B cell (primary cell): ENCODE measurements at regions not wholly inside any gene's neighbourhood (a gene's known extent, or its start where the extent isn't known, plus 50 kb on each side); places are given as distances from the start of the nearest gene placed in this dataset.

ENCODE experiments used
- ATAC-seq: fragments of 200-7000 bp; cut with Tn5 transposase; one replicate; pipeline ENCODE4 v1.10.0; 2021; ENCODE audit warnings: low read depth, mild to moderate bottlenecking, moderate number of reproducible peaks, moderate library complexity
- CTCF ChIA-PET: fragments of 350-600 bp; sonication (Branson Sonifier 250); formaldehyde crosslinking; loops from one replicate; lab custom pipeline; 2021; ENCODE audit warnings: antibody characterized with exemption, inconsistent platforms; lab: Charles Lee
- POLR2A ChIA-PET: fragments of 350-600 bp; sonication (Branson Sonifier 250); formaldehyde crosslinking; loops from one replicate; lab custom pipeline; 2021; ENCODE audit warnings: antibody characterized with exemption; lab: Charles Lee
- DNase-seq: peaks from one replicate; pipeline ENCODE4 v3.0.0; 2013
- H2AFZ ChIP-seq: 2 replicates; pipeline ENCODE4 v1.6.1; 2012; ENCODE audit warnings: mild to moderate bottlenecking, low read depth, low read length; ENCODE audit not compliant: insufficient read depth, poor library complexity, severe bottlenecking
- H3K27ac ChIP-seq, 2 donors: 1 replicate in 1 of 2; 2 replicates in 1 of 2; pipeline ENCODE4 v1.5.1; 2012 to 2013; ENCODE audit warnings: low read length in 2 of 2, mild to moderate bottlenecking in 2 of 2, moderate library complexity in 1 of 2
- H3K27me3 ChIP-seq, 4 experiments: fragments of 200-600 bp in 1 of 4; sonication (generic) in 1 of 4; replicated peaks in 1 of 4; 1 replicate in 2 of 4; 2 replicates in 2 of 4; pipeline versions ENCODE4 v1.6.1 to v1.7.0; 2013 to 2016; ENCODE audit warnings: low read length in 3 of 4, mild to moderate bottlenecking in 2 of 4, mixed read lengths in 1 of 4, moderate library complexity in 1 of 4; ENCODE audit not compliant: insufficient read depth in 4 of 4, control insufficient read depth in 3 of 4; ENCODE audit errors: control extremely low read depth in 1 of 4
- H3K36me3 ChIP-seq, 2 experiments: replicated peaks in 1 of 2; 1 replicate in 1 of 2; 2 replicates in 1 of 2; pipeline versions ENCODE4 v1.6.1 to v1.7.1; 2013; ENCODE audit warnings: low read length in 1 of 2; ENCODE audit not compliant: insufficient read depth in 2 of 2, control insufficient read depth in 1 of 2; ENCODE audit errors: control extremely low read depth in 1 of 2, extremely low read depth in 1 of 2
- H3K4me1 ChIP-seq, 2 donors: fragments of 200-600 bp in 1 of 2; sonication (generic) in 1 of 2; 1 replicate in 1 of 2; 2 replicates in 1 of 2; pipeline versions ENCODE4 v1.5.1 to v1.6.1; 2013 to 2017; ENCODE audit warnings: low read length in 2 of 2; ENCODE audit not compliant: control insufficient read depth in 2 of 2, insufficient read depth in 2 of 2
- H3K4me2 ChIP-seq: replicated peaks from 2 replicates; pipeline ENCODE3; 2012; ENCODE audit warnings: mild to moderate bottlenecking, low read depth, low read length; ENCODE audit not compliant: poor library complexity, severe bottlenecking
- H3K4me3 ChIP-seq, 5 experiments: fragments of 200-600 bp in 1 of 5; sonication (generic) in 1 of 5; 1 replicate in 3 of 5; 2 replicates in 2 of 5; pipeline versions ENCODE4 v1.5.1 to v1.7.0; 2011 to 2016; ENCODE audit warnings: low read length in 4 of 5, mild to moderate bottlenecking in 4 of 5, low read depth in 2 of 5, control low read depth in 1 of 5, moderate library complexity in 1 of 5; ENCODE audit not compliant: insufficient read depth in 1 of 5; ENCODE audit errors: control extremely low read depth in 1 of 5, extremely low read depth in 1 of 5
- H3K79me2 ChIP-seq: fragments of 200-600 bp; sonication (generic); one replicate; pipeline ENCODE4 v1.6.0; 2016; ENCODE audit warnings: low read length; ENCODE audit not compliant: control insufficient read depth, insufficient read depth
- H3K9ac ChIP-seq: fragments of 200-600 bp; sonication (generic); 2 replicates; pipeline ENCODE4 v1.6.1; 2017; ENCODE audit warnings: mild to moderate bottlenecking, low read length, moderate library complexity
- H3K9me3 ChIP-seq, 3 donors: one replicate each; pipeline versions ENCODE4 v1.6.1 to v1.7.1; 2013; ENCODE audit warnings: low read length in 2 of 3; ENCODE audit not compliant: control insufficient read depth in 2 of 3, insufficient read depth in 1 of 3; ENCODE audit errors: control extremely low read depth in 1 of 3
- H4K20me1 ChIP-seq: 2 replicates; pipeline ENCODE4 v1.6.0; 2012; ENCODE audit warnings: mild to moderate bottlenecking, low read length; ENCODE audit not compliant: insufficient read depth, control insufficient read depth, poor library complexity, severe bottlenecking
- H3K27ac Mint-ChIP-seq: one replicate; pipeline ENCODE4 v1.8.0; 2021; ENCODE audit warnings: mixed read lengths
- H3K27me3 Mint-ChIP-seq: one replicate; pipeline ENCODE4 v1.8.0; 2021; ENCODE audit warnings: mixed read lengths
- H3K4me1 Mint-ChIP-seq: one replicate; pipeline ENCODE4 v1.8.0; 2021; ENCODE audit warnings: mixed read lengths
- H3K4me3 Mint-ChIP-seq: one replicate; pipeline ENCODE4 v1.8.0; 2021; ENCODE audit warnings: mixed read lengths
- H3K9me3 Mint-ChIP-seq: one replicate; pipeline ENCODE4 v1.8.0; 2022; ENCODE audit warnings: mixed read lengths; ENCODE audit not compliant: insufficient read depth
- EZH2 ChIP-seq: IDR thresholded peaks from 2 replicates; pipeline ENCODE4 v1.6.1; 2012; ENCODE audit warnings: borderline replicate concordance, low read depth, mild to moderate bottlenecking, moderate library complexity, low read length; ENCODE audit not compliant: insufficient read depth, poor library complexity, severe bottlenecking
- WGBS: methylation state at CpG from one replicate; pipeline ENCODE4 v1.1.5; 2013; ENCODE audit warnings: missing lambda C conversion rate; ENCODE audit not compliant: insufficient coverage; 5-methylcytosine and 5-hydroxymethylcytosine counted together
- intact Hi-C: fragments of 100-400 bp; cut with micrococcal nuclease; formaldehyde crosslinking; loops from one replicate; pipeline ENCODE4 v1.10.0; 2022
- TF ChIP-seq, protein P1 (sequence below): fragments of 200-600 bp; IDR thresholded peaks from one replicate; pipeline ENCODE4 v1.8.0; 2022; ENCODE audit warnings: antibody characterized with exemption, mild to moderate bottlenecking

DNA sequence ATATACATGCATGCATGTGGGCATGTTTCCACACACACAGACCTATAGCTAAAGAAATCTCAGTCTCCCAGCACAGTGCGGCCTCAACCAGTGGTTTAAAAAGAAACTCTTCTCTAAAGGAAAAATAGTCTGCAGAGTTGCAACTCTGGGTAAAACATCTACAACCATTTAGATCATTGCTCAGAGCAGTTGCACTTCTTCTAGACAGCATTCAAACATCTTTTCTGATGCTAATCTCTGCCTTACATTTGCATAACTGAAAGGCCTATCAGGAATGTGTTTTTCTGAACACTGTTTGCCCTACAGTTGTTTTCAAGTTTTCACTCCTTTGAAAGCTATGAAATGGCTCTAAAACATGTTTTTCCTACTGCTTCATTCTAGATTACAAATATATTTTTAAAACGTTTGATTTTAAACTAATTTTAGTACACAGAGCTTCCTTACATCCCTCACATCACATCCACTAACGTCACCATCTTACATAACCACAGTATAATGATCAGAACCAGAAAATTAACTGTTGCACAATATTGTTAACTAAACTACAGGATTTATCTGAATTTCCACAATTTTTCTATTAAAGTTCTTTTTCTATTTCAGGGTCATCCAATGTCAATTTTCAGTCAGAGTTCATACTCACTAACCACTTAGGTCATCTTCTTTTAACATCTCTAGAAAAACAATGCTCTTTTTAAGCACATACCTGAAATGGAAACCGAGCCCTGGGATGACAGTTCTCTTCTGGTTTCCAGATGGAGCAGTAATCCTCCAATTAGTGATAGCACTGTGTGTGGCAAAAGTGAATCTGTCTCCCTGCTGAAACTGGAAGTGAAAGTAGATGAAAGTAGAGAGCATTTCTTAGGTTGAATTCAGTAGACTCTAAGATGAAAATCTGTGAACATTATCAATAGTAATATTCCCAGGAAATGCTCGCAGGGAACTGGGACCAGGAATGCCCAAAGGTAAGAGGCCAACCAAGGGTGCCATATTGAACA, 501.6 kb upstream of the GCFC2 start:
- H3K4me3 Mint-ChIP-seq = no peak overlapping the region
- peaks cover 2% of the 10 kb centered on the region for H3K9me3 Mint-ChIP-seq
- CTCF ChIA-PET = no interaction called here
- Histone ChIP-seq H3K4me2 (no peak overlapping the region), H3K9me3 (no peaks in the 10 kb centered on the region), H4K20me1 (no peaks in the 10 kb centered on the region), H3K9ac (no peak overlapping the region), H3K79me2 (no peaks in the 10 kb centered on the region), H3K4me1 (no peaks in the 10 kb centered on the region), H3K27ac (no peak overlapping the region), H3K36me3 (no peaks in the 10 kb centered on the region), H2AFZ (no peak overlapping the region), H3K27me3 (no peaks in the 10 kb centered on the region), H3K4me3 (no peak overlapping the region)
- no peak overlapping the region for H3K27ac Mint-ChIP-seq
- DNase-seq (no peak), ATAC-seq (no peak)
- WGBS = 74% methylated on average over 2 of the region's 5 CpGs
- TF ChIP-seq EZH2 = no peak
- TF ChIP-seq, protein P1, sequence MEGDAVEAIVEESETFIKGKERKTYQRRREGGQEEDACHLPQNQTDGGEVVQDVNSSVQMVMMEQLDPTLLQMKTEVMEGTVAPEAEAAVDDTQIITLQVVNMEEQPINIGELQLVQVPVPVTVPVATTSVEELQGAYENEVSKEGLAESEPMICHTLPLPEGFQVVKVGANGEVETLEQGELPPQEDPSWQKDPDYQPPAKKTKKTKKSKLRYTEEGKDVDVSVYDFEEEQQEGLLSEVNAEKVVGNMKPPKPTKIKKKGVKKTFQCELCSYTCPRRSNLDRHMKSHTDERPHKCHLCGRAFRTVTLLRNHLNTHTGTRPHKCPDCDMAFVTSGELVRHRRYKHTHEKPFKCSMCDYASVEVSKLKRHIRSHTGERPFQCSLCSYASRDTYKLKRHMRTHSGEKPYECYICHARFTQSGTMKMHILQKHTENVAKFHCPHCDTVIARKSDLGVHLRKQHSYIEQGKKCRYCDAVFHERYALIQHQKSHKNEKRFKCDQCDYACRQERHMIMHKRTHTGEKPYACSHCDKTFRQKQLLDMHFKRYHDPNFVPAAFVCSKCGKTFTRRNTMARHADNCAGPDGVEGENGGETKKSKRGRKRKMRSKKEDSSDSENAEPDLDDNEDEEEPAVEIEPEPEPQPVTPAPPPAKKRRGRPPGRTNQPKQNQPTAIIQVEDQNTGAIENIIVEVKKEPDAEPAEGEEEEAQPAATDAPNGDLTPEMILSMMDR = no peak
- POLR2A ChIA-PET = no interaction called here
- no peaks in the 10 kb centered on the region for H3K4me1 Mint-ChIP-seq
- H3K27me3 Mint-ChIP-seq = no peaks in the 10 kb centered on the region
- intact Hi-C loops = no loop called here

DNA sequence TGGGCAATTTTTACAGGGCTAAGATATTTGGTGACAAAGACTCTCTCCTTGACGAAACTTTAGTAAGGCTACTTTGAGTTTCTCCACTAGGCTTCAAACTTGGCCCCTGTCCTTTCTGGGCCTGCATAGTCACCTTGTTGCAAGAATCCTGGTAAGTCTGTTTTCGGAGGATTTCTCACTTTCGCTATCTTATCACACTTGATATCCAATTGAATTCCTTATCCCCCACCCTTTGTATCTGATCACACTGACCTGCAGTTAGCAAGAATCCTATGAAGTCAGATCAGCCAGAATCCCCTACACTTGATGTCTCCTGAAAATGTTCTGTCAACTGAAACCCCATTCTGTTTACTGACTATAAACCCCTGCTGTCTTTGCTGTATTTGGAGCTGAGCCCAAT, 499.8 kb upstream of the GCFC2 start:
- ChIA-PET POLR2A (no interaction called here), CTCF (no interaction called here)
- Histone ChIP-seq H3K79me2 (no peaks in the 10 kb centered on the region), H3K9ac (no peak overlapping the region), H4K20me1 (no peaks in the 10 kb centered on the region), H2AFZ (no peak overlapping the region), H3K36me3 (no peaks in the 10 kb centered on the region), H3K4me2 (no peak overlapping the region), H3K27me3 (no peaks in the 10 kb centered on the region), H3K27ac (no peak overlapping the region), H3K9me3 (no peaks in the 10 kb centered on the region), H3K4me3 (no peak overlapping the region), H3K4me1 (no peaks in the 10 kb centered on the region)
- H3K9me3 Mint-ChIP-seq = peaks cover 2% of the 10 kb centered on the region
- H3K4me1 Mint-ChIP-seq = no peaks in the 10 kb centered on the region
- intact Hi-C loops = no loop called here
- no peak for DNase-seq
- no peak overlapping the region for H3K4me3 Mint-ChIP-seq
- no peak for ATAC-seq
- no peaks in the 10 kb centered on the region for H3K27me3 Mint-ChIP-seq
- WGBS = 95% methylated on average over 3 of the region's 3 CpGs
- H3K27ac Mint-ChIP-seq = no peak overlapping the region
- TF ChIP-seq, protein P1 = no peak
- TF ChIP-seq EZH2 = no peak
